Skeletal muscle tissue (tissue), 3 donors: ENCODE measurements at regions not wholly inside any gene's neighbourhood (a gene's known extent, or its start where the extent isn't known, plus 50 kb on each side); places are given as distances from the start of the nearest gene placed in this dataset.

Experiments
- H3K27ac ChIP-seq: one replicate; pipeline ENCODE4 v1.7.0; 2013; ENCODE audit warnings: mild to moderate bottlenecking, low read depth, low read length, inconsistent platforms
- H3K27me3 ChIP-seq, 3 donors: one replicate each; pipeline ENCODE4 v1.7.0; 2013; ENCODE audit warnings: low read length in 3 of 3; ENCODE audit not compliant: control insufficient read depth in 3 of 3, insufficient read depth in 3 of 3
- H3K36me3 ChIP-seq, 3 donors: one replicate each; pipeline ENCODE4 v1.7.0; 2013; ENCODE audit warnings: low read length in 3 of 3; ENCODE audit not compliant: control insufficient read depth in 3 of 3, insufficient read depth in 3 of 3
- H3K4me1 ChIP-seq, 3 donors: one replicate each; pipeline ENCODE4 v1.7.0; 2013; ENCODE audit warnings: low read length in 3 of 3, mild to moderate bottlenecking in 3 of 3; ENCODE audit not compliant: control insufficient read depth in 3 of 3, insufficient read depth in 3 of 3
- H3K4me3 ChIP-seq, 3 donors: one replicate each; pipeline ENCODE4 v1.7.0; 2013; ENCODE audit warnings: low read length in 3 of 3
- H3K9ac ChIP-seq, 3 donors: one replicate each; pipeline ENCODE4 v1.7.0; 2013; ENCODE audit warnings: low read length in 3 of 3, mild to moderate bottlenecking in 3 of 3, moderate library complexity in 2 of 3, low read depth in 1 of 3
- H3K9me3 ChIP-seq, 3 donors: one replicate each; pipeline ENCODE4 v1.7.0; 2013; ENCODE audit warnings: low read length in 3 of 3; ENCODE audit not compliant: control insufficient read depth in 3 of 3
- donor health status: Osteomylitis.

- Histone ChIP-seq H3K36me3 (no peaks in the 10 kb centered on the region), H3K9ac (no peak overlapping the region)
Observed at GRCh38 chr16:72428681-72429376, 256.9 kb upstream of the PMFBP1 start.

GRCh38 chr16:72427783-72428331 lies 255.9 kb upstream of the PMFBP1 start:
- no peaks in the 10 kb centered on the region for H3K4me1 ChIP-seq
- H3K4me3 ChIP-seq: no peak overlapping the region
- no peaks in the 10 kb centered on the region for H3K27me3 ChIP-seq
- H3K27ac ChIP-seq: no peak overlapping the region
- H3K9me3 ChIP-seq: no peaks in the 10 kb centered on the region
- no peak overlapping the region for H3K9ac ChIP-seq
- no peaks in the 10 kb centered on the region for H3K36me3 ChIP-seq

More at GRCh38 chr16:72428681-72429376, 256.9 kb upstream of the PMFBP1 start:
- Histone ChIP-seq H3K4me1 (no peaks in the 10 kb centered on the region), H3K27me3 (no peaks in the 10 kb centered on the region), H3K9me3 (no peaks in the 10 kb centered on the region), H3K27ac (no peak overlapping the region), H3K4me3 (no peak overlapping the region)

- no peaks in the 10 kb centered on the region for H3K36me3 ChIP-seq
- no peak overlapping the region for H3K9ac ChIP-seq
- no peak overlapping the region for H3K4me3 ChIP-seq
- no peaks in the 10 kb centered on the region for H3K4me1 ChIP-seq
- H3K27me3 ChIP-seq: no peaks in the 10 kb centered on the region
- H3K27ac ChIP-seq: no peak overlapping the region
- peaks cover 0 to 3% (median 0%) of the 10 kb centered on the region in 3 donors for H3K9me3 ChIP-seq
Observed at GRCh38 chr16:72427051-72427782, 255.3 kb upstream of the PMFBP1 start.

- Histone ChIP-seq H3K27ac (no peak overlapping the region), H3K27me3 (no peaks in the 10 kb centered on the region), H3K9me3 (peaks cover 0 to 5% (median 0%) of the 10 kb centered on the region in 3 donors), H3K36me3 (no peaks in the 10 kb centered on the region), H3K4me3 (no peak overlapping the region), H3K9ac (no peak overlapping the region), H3K4me1 (no peaks in the 10 kb centered on the region)
Observed at GRCh38 chr16:72426386-72426785, 254.4 kb upstream of the PMFBP1 start.

- Histone ChIP-seq H3K9ac (no peak overlapping the region), H3K27me3 (no peaks in the 10 kb centered on the region), H3K4me1 (no peaks in the 10 kb centered on the region), H3K9me3 (peaks cover 0 to 5% (median 0%) of the 10 kb centered on the region in 3 donors), H3K27ac (no peak overlapping the region), H3K36me3 (no peaks in the 10 kb centered on the region), H3K4me3 (no peak overlapping the region)
Observed at GRCh38 chr16:72425571-72426341, 253.8 kb upstream of the PMFBP1 start.

- no peaks in the 10 kb centered on the region for H3K36me3 ChIP-seq
- H3K4me3 ChIP-seq: no peak overlapping the region
- H3K9me3 ChIP-seq: peaks cover 0 to 5% (median 0%) of the 10 kb centered on the region in 3 donors
- H3K9ac ChIP-seq: no peak overlapping the region
- H3K27me3 ChIP-seq: no peaks in the 10 kb centered on the region
- no peaks in the 10 kb centered on the region for H3K4me1 ChIP-seq
- H3K27ac ChIP-seq: no peak overlapping the region
Observed at GRCh38 chr16:72424757-72425156, 252.8 kb upstream of the PMFBP1 start.

- no peak overlapping the region for H3K27ac ChIP-seq
- H3K9me3 ChIP-seq: peaks cover 0 to 5% (median 0%) of the 10 kb centered on the region in 3 donors
- no peaks in the 10 kb centered on the region for H3K4me1 ChIP-seq
- no peaks in the 10 kb centered on the region for H3K27me3 ChIP-seq
- H3K4me3 ChIP-seq: no peak overlapping the region
- no peak overlapping the region for H3K9ac ChIP-seq
- H3K36me3 ChIP-seq: no peaks in the 10 kb centered on the region
Observed at GRCh38 chr16:72422308-72422897, 250.4 kb upstream of the PMFBP1 start.

GRCh38 chr16:72419638-72420037 lies 247.7 kb upstream of the PMFBP1 start:
- Histone ChIP-seq H3K4me1 (no peaks in the 10 kb centered on the region), H3K4me3 (no peak overlapping the region), H3K36me3 (no peaks in the 10 kb centered on the region), H3K9me3 (peaks cover 0 to 5% (median 0%) of the 10 kb centered on the region in 3 donors), H3K27me3 (no peaks in the 10 kb centered on the region), H3K9ac (no peak overlapping the region), H3K27ac (no peak overlapping the region)

- Histone ChIP-seq H3K27ac (no peak overlapping the region), H3K4me3 (no peak overlapping the region), H3K27me3 (no peaks in the 10 kb centered on the region), H3K9me3 (no peaks in the 10 kb centered on the region), H3K4me1 (no peaks in the 10 kb centered on the region), H3K36me3 (no peaks in the 10 kb centered on the region), H3K9ac (no peak overlapping the region)
Observed at GRCh38 chr16:72415379-72415778, 243.4 kb upstream of the PMFBP1 start.
